H9 (cell line): ENCODE measurements at regions not wholly inside any gene's neighbourhood (a gene's known extent, or its start where the extent isn't known, plus 50 kb on each side); places are given as distances from the start of the nearest gene placed in this dataset.

Experiments
- DNase-seq: peaks from one replicate; pipeline ENCODE4 v3.0.0-alpha.2; 2017
- H2AFZ ChIP-seq: one replicate; pipeline ENCODE4 v1.6.1; 2013; ENCODE audit warnings: mild to moderate bottlenecking, low read length, control low read depth, moderate library complexity
- H2AK5ac ChIP-seq: 2 replicates; pipeline ENCODE4 v1.6.1; 2013; ENCODE audit warnings: low read length, control low read depth, mixed read lengths; ENCODE audit not compliant: insufficient read length
- H2BK120ac ChIP-seq: one replicate; pipeline ENCODE4 v1.6.1; 2013; ENCODE audit warnings: low read depth, mild to moderate bottlenecking, low read length, control low read depth, inconsistent platforms; ENCODE audit not compliant: poor library complexity, severe bottlenecking
- H2BK12ac ChIP-seq: 2 replicates; pipeline ENCODE4 v1.6.1; 2013; ENCODE audit warnings: low read length, control low read depth, mixed read lengths, low read depth; ENCODE audit not compliant: insufficient read length
- H2BK15ac ChIP-seq: 2 replicates; pipeline ENCODE4 v1.6.1; 2013; ENCODE audit warnings: low read depth, low read length, control low read depth
- H2BK20ac ChIP-seq: one replicate; pipeline ENCODE4 v1.6.1; 2013; ENCODE audit warnings: low read depth, mild to moderate bottlenecking, low read length, control low read depth, inconsistent platforms; ENCODE audit not compliant: poor library complexity, severe bottlenecking
- H2BK5ac ChIP-seq: 2 replicates; pipeline ENCODE4 v1.6.1; 2013; ENCODE audit warnings: low read length, control low read depth, mixed read lengths; ENCODE audit not compliant: insufficient read length
- H3K14ac ChIP-seq: 2 replicates; pipeline ENCODE4 v1.6.1; 2013; ENCODE audit warnings: low read length, control low read depth; ENCODE audit not compliant: insufficient read depth
- H3K18ac ChIP-seq: 2 replicates; pipeline ENCODE4 v1.6.1; 2013; ENCODE audit warnings: low read depth, mild to moderate bottlenecking, mixed read lengths, low read length, control low read depth; ENCODE audit not compliant: insufficient read length
- H3K23ac ChIP-seq: 2 replicates; pipeline ENCODE4 v1.6.1; 2013; ENCODE audit warnings: low read length, control low read depth, mixed read lengths, low read depth; ENCODE audit not compliant: insufficient read length
- H3K23me2 ChIP-seq: 2 replicates; pipeline ENCODE4 v1.6.1; 2013; ENCODE audit warnings: low read depth, mild to moderate bottlenecking, mixed read lengths, low read length, control low read depth; ENCODE audit not compliant: insufficient read length, poor library complexity, severe bottlenecking
- H3K27ac ChIP-seq: 2 replicates; pipeline ENCODE4 v1.5.1; 2013; ENCODE audit warnings: low read length, control low read depth, mixed read lengths, low read depth; ENCODE audit not compliant: insufficient read length
- H3K27me3 ChIP-seq: 2 replicates; pipeline ENCODE4 v1.6.1; 2013; ENCODE audit warnings: low read length, control low read depth, inconsistent platforms; ENCODE audit not compliant: insufficient read depth
- H3K4ac ChIP-seq: 2 replicates; pipeline ENCODE4 v1.6.1; 2013; ENCODE audit warnings: low read depth, mild to moderate bottlenecking, control low read depth, inconsistent platforms, low read length, moderate library complexity
- H3K4me1 ChIP-seq: 2 replicates; pipeline ENCODE4 v1.6.1; 2013; ENCODE audit warnings: low read length, control low read depth, inconsistent platforms; ENCODE audit not compliant: insufficient read depth
- H3K4me2 ChIP-seq: 2 replicates; pipeline ENCODE4 v1.6.1; 2013; ENCODE audit warnings: low read length, control low read depth, mixed read lengths; ENCODE audit not compliant: insufficient read length, insufficient read depth
- H3K56ac ChIP-seq: 2 replicates; pipeline ENCODE4 v1.6.1; 2013; ENCODE audit warnings: low read depth, mild to moderate bottlenecking, mixed read lengths, low read length, control low read depth; ENCODE audit not compliant: insufficient read length
- H3K79me1 ChIP-seq: 2 replicates; pipeline ENCODE4 v1.6.1; 2013; ENCODE audit warnings: low read depth, mild to moderate bottlenecking, moderate library complexity, low read length, control low read depth, inconsistent platforms; ENCODE audit not compliant: insufficient read depth, poor library complexity, severe bottlenecking
- H3K79me2 ChIP-seq: 2 replicates; pipeline ENCODE4 v1.6.1; 2013; ENCODE audit warnings: low read length, control low read depth, inconsistent platforms; ENCODE audit not compliant: insufficient read depth
- H3K9ac ChIP-seq: 2 replicates; pipeline ENCODE4 v1.6.1; 2013; ENCODE audit warnings: low read length, control low read depth, mixed read lengths; ENCODE audit not compliant: insufficient read length; ENCODE audit errors: extremely low read depth
- H3K9me3 ChIP-seq: one replicate; pipeline ENCODE4 v1.6.1; 2013; ENCODE audit warnings: low read depth, low read length, inconsistent platforms; ENCODE audit not compliant: control insufficient read depth
- H3T11ph ChIP-seq: one replicate; pipeline ENCODE4 v1.6.1; 2013; ENCODE audit warnings: mild to moderate bottlenecking, low read length, control low read depth, inconsistent platforms
- H4K20me1 ChIP-seq: one replicate; pipeline ENCODE4 v1.6.1; 2013; ENCODE audit not compliant: control insufficient read depth, insufficient read length, insufficient read depth
- H4K5ac ChIP-seq: 2 replicates; pipeline ENCODE4 v1.6.1; 2013; ENCODE audit warnings: low read depth, mild to moderate bottlenecking, mixed read lengths, low read length, control low read depth; ENCODE audit not compliant: insufficient read length
- H4K8ac ChIP-seq: replicated peaks from 2 replicates; pipeline ENCODE4 v1.6.1; 2013; ENCODE audit warnings: low read length, control low read depth, mixed read lengths, low read depth; ENCODE audit not compliant: insufficient read length
- H4K91ac ChIP-seq: 2 replicates; pipeline ENCODE4 v1.6.1; 2013; ENCODE audit warnings: low read depth, mild to moderate bottlenecking, moderate library complexity, mixed read lengths, low read length, control low read depth; ENCODE audit not compliant: insufficient read length
- H3K27ac Mint-ChIP-seq, 3 experiments: 2 replicates in 2 of 3; 3 replicates in 1 of 3; pipeline ENCODE4 v1.8.0; 2020 to 2021; ENCODE audit warnings: mixed read lengths in 3 of 3, mild to moderate bottlenecking in 1 of 3, moderate library complexity in 1 of 3
- H3K27me3 Mint-ChIP-seq: 2 replicates; pipeline ENCODE4 v1.8.0; 2021; ENCODE audit warnings: low read depth, mild to moderate bottlenecking, moderate library complexity, mixed read lengths
- H3K36me3 Mint-ChIP-seq, 3 experiments: 2 replicates in 2 of 3; 3 replicates in 1 of 3; pipeline ENCODE4 v1.8.0; 2020 to 2021; ENCODE audit warnings: low read depth in 3 of 3, mixed read lengths in 3 of 3; ENCODE audit not compliant: insufficient read depth in 1 of 3
- H3K4me1 Mint-ChIP-seq, 2 experiments: 2 replicates each; pipeline ENCODE4 v1.8.0; 2020; ENCODE audit warnings: mixed read lengths in 2 of 2
- H3K4me3 Mint-ChIP-seq, 2 experiments: 2 replicates in 1 of 2; 3 replicates in 1 of 2; pipeline ENCODE4 v1.8.0; 2020 to 2021; ENCODE audit warnings: mild to moderate bottlenecking in 2 of 2, mixed read lengths in 2 of 2, moderate library complexity in 1 of 2
- H3K9me3 Mint-ChIP-seq, 2 experiments: 2 replicates in 1 of 2; 3 replicates in 1 of 2; pipeline ENCODE4 v1.8.0; 2020; ENCODE audit warnings: mild to moderate bottlenecking in 2 of 2, mixed read lengths in 2 of 2, moderate library complexity in 1 of 2
- WGBS: extraction: QIAGEN DNeasy Blood & Tissue Kit; methylation state at CpG from one replicate; pipeline ENCODE4 v1.1.7; 2013; ENCODE audit warnings: missing lambda C conversion rate, low lambda C conversion rate, mixed read lengths; ENCODE audit not compliant: insufficient read length; ENCODE audit errors: extremely low coverage; 5-methylcytosine and 5-hydroxymethylcytosine counted together
- TF ChIP-seq, protein P1 (sequence below): fragments of 200-600 bp; sonication (generic); conservative IDR thresholded peaks from 3 replicates; pipeline ENCODE4 v1.8.0; 2021; ENCODE audit warnings: antibody characterized with exemption, mild to moderate bottlenecking

GRCh38 chr9:91037511-91038482, 236.2 kb downstream of the SYK start:
- H3K14ac ChIP-seq = peak overlapping the region; percentile 67
- H3K9me3 ChIP-seq = no peaks in the 10 kb centered on the region
- H3K56ac ChIP-seq = no peak overlapping the region
- H3K23me2 ChIP-seq = no peaks in the 10 kb centered on the region
- no peaks in the 10 kb centered on the region for H3K4me1 ChIP-seq
- no peak overlapping the region for H2BK120ac ChIP-seq
- no peak overlapping the region for H2BK15ac ChIP-seq
- H4K20me1 ChIP-seq = no peaks in the 10 kb centered on the region
- Mint-ChIP-seq H3K27ac (peak overlapping the region in 2 of 3 experiments; percentile 22 to 41; a peak in 1 of 7 replicates), H3K4me3 (no peak overlapping the region; a peak in 1 of 5 replicates), H3K27me3 (peaks cover 1% of the 10 kb centered on the region; the same call in 1 of the 2 replicates), H3K36me3 (no peaks in the 10 kb centered on the region; a peak in 1 of 7 replicates), H3K9me3 (no peaks in the 10 kb centered on the region), H3K4me1 (peaks cover 15 to 23% of the 10 kb centered on the region in 2 experiments)
- H3K23ac ChIP-seq = no peak overlapping the region
- no peak overlapping the region for H3K27ac ChIP-seq
- H2BK12ac ChIP-seq = no peak overlapping the region
- H3K4me2 ChIP-seq = no peak overlapping the region
- H3K27me3 ChIP-seq = no peaks in the 10 kb centered on the region
- no peak overlapping the region for H2BK5ac ChIP-seq
- no peak overlapping the region for H3K4ac ChIP-seq
- H2BK20ac ChIP-seq = no peak overlapping the region
- peak overlapping the region; percentile 2 for H4K5ac ChIP-seq
- H3K79me1 ChIP-seq = no peaks in the 10 kb centered on the region
- H2AFZ ChIP-seq = no peak overlapping the region
- H3K79me2 ChIP-seq = no peaks in the 10 kb centered on the region
- no peak for DNase-seq
- WGBS = no CpG with 5 or more reads among the region's 22 CpGs
- no peak overlapping the region for H2AK5ac ChIP-seq
- TF ChIP-seq, protein P1, sequence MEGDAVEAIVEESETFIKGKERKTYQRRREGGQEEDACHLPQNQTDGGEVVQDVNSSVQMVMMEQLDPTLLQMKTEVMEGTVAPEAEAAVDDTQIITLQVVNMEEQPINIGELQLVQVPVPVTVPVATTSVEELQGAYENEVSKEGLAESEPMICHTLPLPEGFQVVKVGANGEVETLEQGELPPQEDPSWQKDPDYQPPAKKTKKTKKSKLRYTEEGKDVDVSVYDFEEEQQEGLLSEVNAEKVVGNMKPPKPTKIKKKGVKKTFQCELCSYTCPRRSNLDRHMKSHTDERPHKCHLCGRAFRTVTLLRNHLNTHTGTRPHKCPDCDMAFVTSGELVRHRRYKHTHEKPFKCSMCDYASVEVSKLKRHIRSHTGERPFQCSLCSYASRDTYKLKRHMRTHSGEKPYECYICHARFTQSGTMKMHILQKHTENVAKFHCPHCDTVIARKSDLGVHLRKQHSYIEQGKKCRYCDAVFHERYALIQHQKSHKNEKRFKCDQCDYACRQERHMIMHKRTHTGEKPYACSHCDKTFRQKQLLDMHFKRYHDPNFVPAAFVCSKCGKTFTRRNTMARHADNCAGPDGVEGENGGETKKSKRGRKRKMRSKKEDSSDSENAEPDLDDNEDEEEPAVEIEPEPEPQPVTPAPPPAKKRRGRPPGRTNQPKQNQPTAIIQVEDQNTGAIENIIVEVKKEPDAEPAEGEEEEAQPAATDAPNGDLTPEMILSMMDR = no peak
- no peak overlapping the region for H3K9ac ChIP-seq
- H3K18ac ChIP-seq = no peak overlapping the region
- H4K91ac ChIP-seq = no peak overlapping the region
- peak overlapping the region; percentile 4 for H4K8ac ChIP-seq
- no peak overlapping the region for H3T11ph ChIP-seq
